ENCODE measurements at regions not wholly inside any gene's neighbourhood (a gene's known extent, or its start where the extent isn't known, plus 50 kb on each side); places are given as distances from the start of the nearest gene placed in this dataset.

GRCh38 chr16:82384017-82384416, 214.0 kb upstream of the MPHOSPH6 start:
- H2BK15ac ChIP-seq (ENCODE audit: low read length), result no peak overlapping the region
- H4K20me1 ChIP-seq (replicated peaks in 1 of 2; ENCODE audit: control insufficient read depth in 1 of 2, insufficient read depth in 2 of 2, low read length in 2 of 2), result no peaks in the 10 kb centered on the region
- no peaks in the 10 kb centered on the region for H3K23me2 ChIP-seq (ENCODE audit: low read depth, low read length)
- H2BK20ac ChIP-seq (ENCODE audit: low read length), result no peak overlapping the region
- no peak overlapping the region for H3K4me3 ChIP-seq (ENCODE audit: extremely low read depth in 1 of 4, insufficient read depth in 2 of 4, low read depth in 3 of 4, low read length in 4 of 4)
- no peak overlapping the region for H3K4ac ChIP-seq (replicated peaks; ENCODE audit: insufficient read length, low read depth, low read length)
- H2BK5ac ChIP-seq (ENCODE audit: low read depth, low read length), result no peak overlapping the region
- H3K56ac ChIP-seq (replicated peaks; ENCODE audit: insufficient read length, low read depth, low read length), result no peak overlapping the region
- no peak overlapping the region for H4K8ac ChIP-seq (ENCODE audit: extremely low read depth, insufficient read depth, low read length)
- H2AFZ ChIP-seq (ENCODE audit: low read length), result no peak overlapping the region
- H4K5ac ChIP-seq (ENCODE audit: insufficient read length, low read depth, low read length), result no peak overlapping the region
- no peak overlapping the region for H3K27ac ChIP-seq (ENCODE audit: low read depth, low read length)
- POLR2A ChIA-PET (ENCODE audit: partially characterized antibody), result no interaction called here
- no peak overlapping the region for H2BK12ac ChIP-seq (ENCODE audit: low read depth, low read length)
- no peak overlapping the region for H3K9ac ChIP-seq (replicated peaks in 1 of 4; ENCODE audit: extremely low read depth in 1 of 4, low read depth in 3 of 4, low read length in 3 of 4)
- no peaks in the 10 kb centered on the region for H3K36me3 ChIP-seq (ENCODE audit: control insufficient read depth in 2 of 4, insufficient read depth in 4 of 4, low read length in 3 of 4)
- DNase-seq (ENCODE audit: low read depth in 1 of 2, low spot score in 2 of 2) (no peak), FAIRE-seq (no peak)
- TF ChIP-seq POU5F1 (IDR thresholded peaks at IDR 0.05; ENCODE audit: low read depth, low read length), result no peak
- no peak for TF ChIP-seq FOSL1 (IDR thresholded peaks at IDR 0.05; ENCODE audit: insufficient read depth, low read depth, low read length)
- TF ChIP-seq CTBP2 (IDR thresholded peaks at IDR 0.05; ENCODE audit: borderline replicate concordance, insufficient read depth, insufficient read length, low read length), result no peak
- no peak for TF ChIP-seq SIX5 (IDR thresholded peaks at IDR 0.05; ENCODE audit: low read depth, low read length)
- no peak for TF ChIP-seq RAD21 (IDR thresholded peaks at IDR 0.05 in 1 of 2, conservative IDR thresholded peaks at IDR 0.05 in 1 of 2; ENCODE audit: low read depth in 2 of 2, low read length in 2 of 2)
- TF ChIP-seq JUN (IDR thresholded peaks at IDR 0.05; ENCODE audit: low read depth, low read length), result no peak
- no peak for TF ChIP-seq SIRT6 (IDR thresholded peaks at IDR 0.05; ENCODE audit: low read length)
- no peak for TF ChIP-seq TEAD4 (IDR thresholded peaks at IDR 0.05; ENCODE audit: low read depth, low read length)
- no peak for TF ChIP-seq RXRA (IDR thresholded peaks at IDR 0.05; ENCODE audit: insufficient read depth, low read depth, low read length)
- TF ChIP-seq NANOG (IDR thresholded peaks at IDR 0.05; ENCODE audit: insufficient read depth, low read depth, low read length, poor library complexity, severe bottlenecking), result no peak
- TF ChIP-seq BCL11A (IDR thresholded peaks at IDR 0.05; ENCODE audit: low read depth in 2 of 2, low read length in 2 of 2), result no peak
- H3K14ac ChIP-seq (ENCODE audit: insufficient read length), result no peak overlapping the region
- H2AK5ac ChIP-seq (ENCODE audit: low read depth, low read length), result no peak overlapping the region
- CTCF ChIA-PET (ENCODE audit: partially characterized antibody), result interaction anchor here (1.0 to 1.8 kb wide), 3 partner anchors 73 to 122 kb away, joined by 3 to 5 read pairs (median 3); no protein-coding TSS in a partner anchor
- H3K79me1 ChIP-seq (ENCODE audit: low read depth, low read length), result no peaks in the 10 kb centered on the region
- no peak overlapping the region for H3K23ac ChIP-seq (ENCODE audit: insufficient read length)
- no peaks in the 10 kb centered on the region for H3K79me2 ChIP-seq (ENCODE audit: control insufficient read depth in 1 of 2, insufficient read depth in 2 of 2, low read length in 2 of 2)
- no peak overlapping the region for H4K91ac ChIP-seq (replicated peaks; ENCODE audit: insufficient read length, low read length)
- no peak overlapping the region for H3K18ac ChIP-seq (ENCODE audit: extremely low read depth, low read length)
- no peak overlapping the region for H2BK120ac ChIP-seq (replicated peaks; ENCODE audit: low read depth, low read length)
- H3K9me3 ChIP-seq (ENCODE audit: insufficient read depth in 2 of 2, low read depth in 1 of 2, low read length in 1 of 2), result no peaks in the 10 kb centered on the region
- H3K4me2 ChIP-seq (ENCODE audit: insufficient read depth in 1 of 2, low read depth in 2 of 2, low read length in 2 of 2), result no peak overlapping the region
- no peaks in the 10 kb centered on the region for H3K27me3 ChIP-seq (replicated peaks in 1 of 4; ENCODE audit: control insufficient read depth in 3 of 4, extremely low read depth in 1 of 4, insufficient read depth in 3 of 4, low read length in 3 of 4)
- WGBS, 2 experiments (ENCODE audit: extremely low coverage in 1 of 2, insufficient coverage in 1 of 2, insufficient read length in 1 of 2, insufficient replicate concordance in 2 of 2, low coverage in 1 of 2, low lambda C conversion rate in 2 of 2, missing lambda C conversion rate in 1 of 2), result 93% methylated on average over 4 of the region's 4 CpGs; no CpG with 5 or more reads in 1 of the 2 experiments
- H3K4me1 ChIP-seq (replicated peaks in 1 of 4; ENCODE audit: control insufficient read depth in 3 of 4, insufficient read depth in 4 of 4, low read length in 3 of 4), result no peaks in the 10 kb centered on the region

Measured in H1 (cell line).